NCI-H1436 treated with DMSO at 0.1 percent for 48 hours (cell line): ENCODE measurements at regions not wholly inside any gene's neighbourhood (a gene's known extent, or its start where the extent isn't known, plus 50 kb on each side); places are given as distances from the start of the nearest gene placed in this dataset.
"Not testable (repeated sequence)": the region's sequence is repeated elsewhere in the genome, so short reads cannot be mapped to it uniquely, and the experiment has no call there.

Experiments used
- DNase-seq: peaks from one replicate; lab custom pipeline; 2025; lab: John Stamatoyannopoulos, UW

DNA sequence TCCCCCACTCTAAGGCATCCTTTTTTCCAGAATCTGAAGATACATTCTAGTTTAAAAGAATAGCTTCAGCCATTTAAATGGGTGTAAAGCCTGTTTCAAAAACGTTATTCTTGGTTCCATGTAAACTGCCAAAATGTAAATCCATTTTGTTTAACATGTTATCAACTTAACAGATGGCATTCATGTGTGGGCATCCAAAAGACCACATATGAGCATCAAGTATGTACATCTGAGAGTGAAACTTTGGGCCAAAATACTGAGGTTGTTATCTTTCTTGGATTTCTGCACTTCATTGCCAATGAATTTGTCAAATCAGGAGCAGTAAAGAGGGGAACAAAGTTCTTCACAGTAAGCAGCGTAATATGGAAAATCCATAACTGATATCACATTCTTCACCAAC, 395.4 kb downstream of the ZNF804A start:
- no peak for DNase-seq

DNA sequence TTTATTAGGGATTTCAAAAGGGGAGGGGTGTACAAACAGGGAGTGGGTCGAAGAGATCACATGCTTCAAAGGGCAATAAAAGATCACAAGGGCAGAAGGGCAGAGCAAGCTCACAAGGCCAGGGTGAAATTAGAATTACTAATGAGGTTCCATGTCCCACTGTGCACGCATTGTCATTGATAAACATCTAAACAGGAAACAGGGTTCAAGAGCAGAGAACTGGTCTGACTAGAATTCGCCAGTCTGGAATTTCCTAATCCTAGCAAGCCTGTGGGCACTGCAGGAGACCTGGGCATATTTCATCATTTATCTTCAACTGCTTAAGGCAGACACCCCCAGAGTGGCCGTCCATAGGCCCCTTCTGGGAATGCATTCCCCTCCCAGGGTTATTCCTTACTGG, 408.2 kb downstream of the ZNF804A start:
- DNase-seq, result no peak

DNA sequence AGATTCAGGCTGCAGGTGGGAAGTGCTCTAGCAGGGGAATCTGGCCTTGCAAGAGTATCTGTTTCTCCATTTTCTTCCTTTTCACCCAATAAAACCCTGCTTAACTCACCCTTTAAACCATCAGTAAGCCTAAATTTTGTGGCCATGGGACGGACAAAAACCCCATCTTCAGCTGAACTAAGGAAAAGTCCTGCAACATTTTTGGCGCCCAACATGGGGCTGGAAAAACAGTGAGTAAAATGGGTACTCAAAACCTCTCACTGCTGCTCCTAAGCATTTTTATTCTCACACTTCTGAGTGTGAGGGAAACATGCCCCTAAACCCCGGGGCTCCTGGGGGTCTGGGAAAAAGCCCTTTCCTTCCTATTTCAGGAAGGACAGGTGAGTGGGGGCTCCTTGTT, 414.3 kb downstream of the ZNF804A start:
- no peak for DNase-seq

DNA sequence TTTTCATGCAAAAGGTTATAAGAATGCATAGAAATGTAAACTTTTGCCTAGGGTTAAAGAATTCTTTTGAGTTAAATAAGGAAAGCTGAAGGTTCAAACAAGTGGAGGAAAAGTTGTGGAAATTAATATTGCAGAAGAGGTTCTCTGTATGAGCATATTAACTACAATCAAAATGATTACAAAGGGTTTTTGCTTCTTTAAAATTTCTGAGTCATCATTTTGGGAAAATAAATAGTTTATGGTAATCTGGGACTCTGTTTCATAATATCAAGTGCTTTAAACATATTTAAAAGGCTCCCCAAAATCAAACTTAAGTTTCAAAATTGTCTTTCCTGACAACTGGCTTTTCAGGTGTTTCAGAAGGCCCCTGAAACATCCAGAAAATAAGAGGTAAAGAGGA, 415.7 kb downstream of the ZNF804A start:
- DNase-seq, result no peak

DNA sequence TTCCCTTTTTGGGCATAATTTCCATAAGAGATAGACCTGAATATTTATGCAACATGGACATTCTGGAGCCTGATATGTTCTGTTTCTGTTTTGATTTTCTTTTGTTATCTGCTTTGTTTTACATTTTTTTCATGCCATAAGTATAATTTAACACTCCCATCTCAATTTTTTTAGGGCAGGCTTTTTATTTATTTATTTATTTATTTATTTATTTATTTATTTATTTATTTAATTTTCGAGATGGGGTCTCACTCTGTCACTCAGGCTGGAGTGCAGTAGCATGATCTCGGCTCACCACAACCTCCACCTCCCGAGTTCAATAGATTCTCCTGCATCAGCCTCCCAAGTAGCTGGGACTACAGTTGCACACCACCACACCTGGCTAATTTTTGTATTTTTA, 427.6 kb downstream of the ZNF804A start:
- not testable (repeated sequence) for DNase-seq

DNA sequence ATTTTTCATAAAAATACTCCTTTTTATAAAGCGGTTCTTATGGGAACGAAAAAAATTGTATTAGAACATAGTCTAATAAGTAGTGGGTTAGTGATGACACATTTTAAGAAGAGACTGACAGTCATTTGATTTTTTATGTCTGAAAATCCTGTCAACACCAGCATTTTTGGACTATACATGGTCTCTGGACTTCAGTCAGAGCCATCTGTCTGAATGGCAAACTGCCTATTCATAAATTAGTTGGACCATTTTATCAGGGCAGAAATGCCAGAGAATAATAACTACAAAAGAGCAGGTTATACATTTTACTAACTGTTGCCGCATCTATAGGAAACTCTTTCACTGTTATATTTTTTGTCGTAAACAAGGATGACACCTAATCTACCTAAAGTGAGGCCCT, 437.6 kb downstream of the ZNF804A start:
- no peak for DNase-seq

DNA sequence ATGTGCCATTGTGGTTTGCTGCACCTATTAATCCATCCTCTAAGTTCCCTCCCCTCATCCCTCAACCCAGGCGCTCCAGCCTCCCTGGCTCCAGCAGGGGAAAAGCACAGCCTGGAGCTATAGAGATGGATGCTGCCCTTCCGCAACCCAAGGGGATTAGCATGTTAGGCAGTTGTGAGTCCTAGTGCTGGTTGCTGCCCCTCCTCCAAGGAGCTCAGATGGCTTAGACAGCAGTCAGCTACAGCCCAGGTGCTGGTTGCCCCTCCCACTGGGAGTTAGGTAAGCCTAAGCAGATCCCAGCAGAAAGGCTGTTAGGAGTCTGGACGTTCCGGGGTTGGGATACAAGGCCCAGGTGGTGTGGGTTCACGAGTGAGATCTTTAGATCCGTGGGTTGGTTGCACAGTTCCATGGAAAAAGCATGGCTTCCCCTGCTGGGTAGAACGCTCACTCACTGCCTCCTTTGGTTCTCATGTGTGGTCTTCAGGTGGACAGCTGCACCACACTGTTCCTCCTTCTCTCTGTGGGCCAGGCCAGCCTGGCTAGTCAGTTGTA, 446.1 kb downstream of the ZNF804A start:
- DNase-seq, result no peak

DNA sequence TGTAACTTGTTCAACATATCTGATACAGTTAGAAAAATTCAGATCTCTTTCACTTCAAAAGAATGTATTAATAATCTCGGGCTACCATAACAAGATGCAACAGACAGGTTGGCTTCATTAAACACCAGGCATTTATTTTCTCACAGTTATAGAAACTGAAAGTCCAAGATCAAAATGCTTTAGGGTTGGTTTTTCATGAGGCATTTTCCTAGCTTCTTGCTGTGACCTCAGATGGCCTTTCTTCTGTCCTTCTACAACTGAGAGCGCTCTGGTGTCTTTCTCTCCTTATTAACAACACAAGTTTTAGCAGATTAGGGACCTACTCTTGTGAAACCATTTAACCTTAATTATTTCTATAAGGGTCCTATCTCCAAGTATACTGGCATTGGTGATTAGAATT, 452.5 kb downstream of the ZNF804A start:
- no peak for DNase-seq

DNA sequence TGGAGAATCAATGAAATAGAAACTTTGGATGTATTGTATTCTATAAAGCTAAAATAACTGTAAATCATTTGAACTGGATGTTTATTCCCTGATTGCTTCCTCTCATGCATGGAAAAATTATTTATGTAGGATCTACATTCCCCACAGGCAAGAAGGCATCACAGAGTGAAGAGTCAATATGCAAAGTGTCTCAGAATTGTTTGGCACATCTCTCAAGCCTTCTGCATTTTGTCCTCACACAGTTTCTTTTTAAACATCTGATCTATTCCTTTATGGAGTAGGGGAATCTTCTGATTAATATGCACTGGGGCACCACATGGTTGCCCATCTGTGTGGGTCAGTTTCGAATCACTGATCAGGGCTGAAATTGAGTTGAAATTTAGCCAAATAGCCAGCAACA, 465.4 kb downstream of the ZNF804A start:
- no peak for DNase-seq

DNA sequence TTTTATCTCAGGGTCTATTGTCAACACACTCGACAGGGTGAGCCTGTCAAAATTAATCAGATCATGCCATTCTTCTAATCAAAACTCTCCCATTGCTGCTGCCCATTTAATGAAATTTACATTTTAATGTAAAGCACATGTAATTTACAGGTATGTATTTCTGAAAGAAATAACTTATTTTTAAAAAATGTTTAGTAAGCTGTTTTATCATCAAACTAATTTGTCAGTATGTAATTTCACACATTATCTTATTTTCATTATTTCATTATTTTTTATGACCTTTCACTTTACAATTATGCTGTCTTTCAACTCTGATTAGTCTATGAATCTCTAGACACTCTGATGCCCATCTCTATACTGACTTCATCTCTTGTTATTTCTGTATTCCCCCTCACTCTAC, 467.8 kb downstream of the ZNF804A start:
- no peak for DNase-seq

DNA sequence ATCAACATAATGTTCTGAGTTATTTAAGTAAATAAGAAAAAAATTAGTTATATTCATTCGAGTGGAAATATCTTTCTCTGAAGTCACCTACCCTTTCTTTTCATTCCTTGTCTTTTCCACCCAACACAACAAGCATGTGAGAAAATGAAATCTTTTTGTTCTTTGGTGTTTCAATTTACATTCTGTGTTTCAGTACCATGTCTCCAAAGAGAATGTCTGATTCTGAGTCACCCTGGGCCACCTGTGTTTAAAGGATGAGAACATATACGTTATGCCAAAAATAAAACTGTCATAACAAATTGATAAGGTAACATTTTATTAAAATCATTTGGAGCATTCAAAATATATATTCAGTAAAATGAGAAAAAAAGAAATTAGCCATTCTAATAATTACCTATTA, 470.8 kb downstream of the ZNF804A start:
- no peak for DNase-seq

DNA sequence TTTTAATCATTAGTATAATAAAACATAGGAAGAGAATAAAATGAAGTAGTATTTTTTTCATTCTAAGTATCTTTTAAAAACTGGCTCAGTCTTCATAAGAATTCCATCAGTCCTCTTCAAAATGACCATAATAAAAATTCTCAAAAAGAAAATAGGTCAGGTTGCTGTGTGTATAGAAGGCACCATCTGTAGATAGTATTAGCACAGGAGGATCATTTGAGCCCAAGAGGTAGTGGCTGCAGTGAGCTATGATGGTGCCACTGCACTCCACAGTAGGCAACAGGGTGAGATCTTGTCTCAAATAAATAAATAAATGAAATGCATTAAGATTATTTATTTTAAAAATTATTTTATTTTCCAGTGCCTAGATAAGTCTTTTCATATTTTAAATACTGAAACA, 475.8 kb downstream of the ZNF804A start:
- DNase-seq, result no peak

DNA sequence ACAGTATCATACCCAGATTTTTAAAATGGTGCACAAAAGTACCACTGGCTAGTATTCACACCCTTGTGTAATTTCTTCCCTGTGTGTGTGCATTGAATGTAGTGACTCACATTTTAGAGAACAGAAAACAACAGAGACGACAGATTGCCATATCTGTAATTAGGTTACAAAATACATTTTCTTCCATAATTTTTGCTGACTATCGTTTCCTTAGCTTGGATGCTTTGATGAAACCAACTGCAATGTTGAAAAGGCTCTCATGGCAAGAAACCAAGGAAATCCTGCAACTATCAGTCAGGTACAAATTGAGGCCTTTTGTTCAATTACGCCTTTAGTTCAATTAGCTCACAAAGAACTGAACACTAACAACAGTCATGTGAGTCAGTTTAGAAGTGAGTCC, 484.4 kb downstream of the ZNF804A start:
- no peak for DNase-seq

DNA sequence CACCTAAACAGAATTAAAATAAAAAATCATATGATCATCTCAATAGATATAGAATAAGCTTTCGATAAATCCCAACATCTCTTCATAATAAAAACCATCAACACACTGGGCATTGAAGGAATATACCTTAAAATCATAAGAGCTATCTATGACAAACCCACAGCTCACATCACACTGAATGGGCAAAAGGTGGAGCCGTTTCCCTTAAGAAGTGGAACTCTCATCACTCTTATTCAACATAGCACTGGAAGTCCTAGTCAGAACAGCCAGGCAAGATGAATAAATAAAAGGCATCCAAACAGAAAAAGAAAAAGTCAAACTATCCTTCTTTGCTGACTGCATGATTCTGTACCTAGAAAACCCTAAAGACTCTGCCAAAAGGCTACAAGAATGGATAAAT, 510.3 kb downstream of the ZNF804A start:
- DNase-seq, result no peak

DNA sequence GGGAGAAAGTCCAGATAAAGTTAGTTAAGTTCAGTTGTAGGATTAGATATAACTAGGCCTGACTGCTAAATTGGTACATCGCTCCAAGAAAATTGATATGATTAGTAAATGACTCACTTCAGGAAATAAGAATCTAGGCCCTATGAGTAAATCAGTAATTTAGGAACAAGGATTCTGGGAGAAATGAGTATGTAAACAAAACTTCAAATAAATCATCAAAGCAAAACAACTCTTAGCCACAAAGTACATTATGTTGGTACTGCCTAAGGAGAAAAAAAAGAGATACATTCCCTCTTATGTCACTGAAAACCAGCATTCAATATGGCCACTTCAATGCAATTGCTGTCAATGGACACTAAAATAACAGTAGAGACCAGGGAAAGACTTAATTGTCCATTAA, 529.1 kb downstream of the ZNF804A start:
- DNase-seq, result no peak

DNA sequence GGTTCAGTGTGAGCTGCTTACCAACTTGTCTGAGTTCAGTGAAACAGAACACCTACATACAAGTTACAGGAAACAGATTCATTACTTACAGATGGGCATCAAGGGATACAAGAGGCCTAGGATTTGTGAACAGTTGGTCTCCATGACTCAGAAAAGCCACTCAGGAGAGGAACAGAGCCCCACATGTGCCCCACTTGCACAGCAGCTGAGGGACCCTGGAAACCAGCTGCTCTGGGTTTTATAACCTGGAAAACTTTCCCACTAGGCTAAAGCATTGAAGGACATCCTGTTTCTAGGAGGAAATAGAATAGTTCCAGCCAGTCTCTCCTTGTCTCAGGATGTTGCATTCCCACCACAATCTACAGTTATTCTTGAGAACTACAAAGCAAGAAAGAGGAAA, 530.0 kb downstream of the ZNF804A start:
- DNase-seq, result no peak

DNA sequence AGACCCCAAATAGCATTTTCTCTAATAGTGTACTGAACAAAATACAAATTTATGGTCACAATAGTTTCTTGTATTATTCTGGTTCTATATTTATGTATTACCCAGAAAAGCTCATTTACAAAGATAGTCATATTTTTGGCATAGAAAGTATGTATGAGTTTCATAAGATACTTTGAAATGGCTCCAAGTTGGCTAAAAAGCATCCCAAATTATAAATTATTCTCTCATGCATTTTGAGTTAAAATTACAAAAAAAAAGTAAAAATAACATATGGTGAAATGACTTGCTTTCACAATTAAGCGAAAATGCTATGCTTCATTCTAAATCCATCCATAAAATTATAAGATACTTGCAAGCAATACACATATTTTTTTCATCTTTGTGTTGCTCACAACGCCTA, 530.7 kb downstream of the ZNF804A start:
- no peak for DNase-seq

DNA sequence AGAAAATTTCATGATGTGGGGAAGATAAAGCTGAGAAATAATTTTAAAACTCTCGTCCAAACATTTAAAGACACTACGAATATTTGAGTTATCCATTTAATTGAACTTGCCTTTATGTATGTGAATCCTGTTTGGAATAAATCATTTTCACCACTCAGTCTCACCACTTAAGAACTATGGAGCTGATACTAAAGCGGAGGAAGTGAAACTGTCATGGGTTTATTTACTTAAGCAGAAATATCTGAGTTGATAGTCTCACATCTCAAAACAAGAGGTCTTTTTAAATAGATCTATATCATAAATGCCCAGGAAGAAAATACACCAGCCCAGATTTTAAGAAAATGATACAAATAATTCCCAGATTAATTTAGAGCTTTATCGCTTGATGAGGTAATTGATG, 532.4 kb downstream of the ZNF804A start:
- DNase-seq, result no peak

DNA sequence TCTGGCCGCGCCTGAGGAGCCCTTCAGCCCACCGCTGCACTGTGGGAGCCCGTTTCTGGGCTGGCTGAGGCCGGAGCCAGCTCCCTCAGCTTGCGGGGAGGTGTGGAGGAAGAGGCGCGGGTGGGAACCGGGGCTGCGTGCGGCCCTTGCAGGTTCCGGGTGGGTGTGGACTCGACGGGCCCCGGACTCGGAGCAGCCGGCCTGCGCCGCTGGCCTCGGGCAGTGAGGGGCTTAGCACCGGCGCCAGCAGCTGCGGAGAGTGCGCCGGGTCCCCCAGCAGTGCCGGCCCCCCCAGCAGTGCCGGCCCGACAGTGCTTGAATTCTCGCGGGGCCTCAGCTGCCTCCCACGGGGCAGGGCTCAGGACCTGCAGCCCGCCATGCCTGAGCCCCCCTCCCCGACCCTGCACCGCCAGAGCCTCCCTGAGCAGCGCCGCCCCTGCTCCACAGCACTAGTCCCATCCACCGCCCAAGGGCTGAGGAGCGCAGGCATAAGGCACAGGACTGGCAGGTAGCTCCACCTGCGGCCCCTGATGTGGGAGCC, 534.2 kb downstream of the ZNF804A start:
- no peak for DNase-seq

DNA sequence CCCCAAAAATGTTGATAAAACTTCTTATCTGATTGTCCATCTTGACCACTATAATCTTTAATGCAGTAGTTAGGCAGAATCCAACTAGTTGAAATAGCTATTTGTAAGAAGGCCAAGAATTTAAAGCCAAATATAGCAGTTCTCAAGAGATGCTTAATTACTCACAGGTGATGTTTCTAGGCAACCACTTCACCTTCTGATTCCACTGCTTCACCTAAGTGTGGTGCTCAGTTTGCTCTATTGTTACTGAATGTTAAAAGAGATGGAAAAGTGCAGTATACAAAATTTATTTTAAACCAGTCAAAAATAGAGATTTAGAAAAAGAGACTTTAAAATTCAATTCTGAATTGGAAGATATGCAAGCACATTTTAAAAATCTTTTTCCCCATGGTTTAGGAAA, 539.4 kb downstream of the ZNF804A start:
- DNase-seq, result no peak

DNA sequence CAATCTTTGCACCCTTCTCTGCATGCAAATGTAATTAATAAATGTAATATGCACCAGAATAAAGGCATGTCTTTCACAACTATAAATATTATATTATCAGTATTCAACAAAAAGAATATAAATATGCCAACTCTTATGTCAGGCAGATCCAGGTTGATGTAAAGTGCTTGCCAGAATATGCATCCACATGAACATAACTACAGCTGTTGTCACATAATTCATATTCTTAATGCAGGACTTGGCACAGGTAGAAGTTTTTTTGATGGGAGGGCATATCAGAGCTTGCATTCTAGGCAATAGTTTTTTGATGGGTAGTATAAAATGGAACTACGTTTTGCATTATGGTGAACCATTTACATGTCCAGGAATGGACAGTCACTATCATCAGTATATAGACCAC, 544.3 kb downstream of the ZNF804A start:
- no peak for DNase-seq

DNA sequence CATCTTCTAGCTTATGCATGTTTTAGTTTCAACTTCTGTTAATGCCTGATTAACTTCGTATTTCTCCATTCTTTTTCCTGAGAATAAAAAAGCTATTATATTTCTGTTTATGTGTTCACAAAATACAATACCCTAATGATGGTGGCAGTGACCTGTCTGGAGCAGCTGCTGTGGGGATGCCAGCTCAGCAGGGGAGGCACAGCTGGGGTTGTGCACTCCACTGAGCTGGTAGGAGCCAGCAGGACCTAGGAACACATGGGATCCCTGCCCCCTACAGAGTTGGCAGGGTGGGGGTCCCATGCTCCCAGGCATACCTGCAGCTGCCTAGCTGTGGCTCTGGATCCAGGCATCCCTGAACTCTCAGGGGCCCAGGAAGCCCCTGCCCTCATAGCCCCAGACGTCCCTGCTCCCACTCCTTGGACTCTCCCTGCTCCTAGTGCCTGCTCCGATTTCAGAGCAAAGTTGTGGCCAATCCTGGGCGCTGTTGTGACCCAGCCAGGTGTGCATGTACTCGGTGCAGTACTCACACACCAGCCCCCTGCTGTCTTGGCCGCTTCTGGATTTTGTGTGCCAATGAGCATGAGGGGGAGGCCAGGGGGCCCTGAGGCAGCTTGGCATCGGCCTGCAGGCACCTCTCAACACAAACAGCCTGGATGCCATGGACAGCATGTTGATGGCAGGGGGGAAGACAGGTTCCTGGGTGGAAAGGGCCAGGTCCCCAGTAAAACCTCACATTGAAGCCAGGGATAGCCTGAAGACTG, 546.0 kb downstream of the ZNF804A start:
- no peak for DNase-seq

DNA sequence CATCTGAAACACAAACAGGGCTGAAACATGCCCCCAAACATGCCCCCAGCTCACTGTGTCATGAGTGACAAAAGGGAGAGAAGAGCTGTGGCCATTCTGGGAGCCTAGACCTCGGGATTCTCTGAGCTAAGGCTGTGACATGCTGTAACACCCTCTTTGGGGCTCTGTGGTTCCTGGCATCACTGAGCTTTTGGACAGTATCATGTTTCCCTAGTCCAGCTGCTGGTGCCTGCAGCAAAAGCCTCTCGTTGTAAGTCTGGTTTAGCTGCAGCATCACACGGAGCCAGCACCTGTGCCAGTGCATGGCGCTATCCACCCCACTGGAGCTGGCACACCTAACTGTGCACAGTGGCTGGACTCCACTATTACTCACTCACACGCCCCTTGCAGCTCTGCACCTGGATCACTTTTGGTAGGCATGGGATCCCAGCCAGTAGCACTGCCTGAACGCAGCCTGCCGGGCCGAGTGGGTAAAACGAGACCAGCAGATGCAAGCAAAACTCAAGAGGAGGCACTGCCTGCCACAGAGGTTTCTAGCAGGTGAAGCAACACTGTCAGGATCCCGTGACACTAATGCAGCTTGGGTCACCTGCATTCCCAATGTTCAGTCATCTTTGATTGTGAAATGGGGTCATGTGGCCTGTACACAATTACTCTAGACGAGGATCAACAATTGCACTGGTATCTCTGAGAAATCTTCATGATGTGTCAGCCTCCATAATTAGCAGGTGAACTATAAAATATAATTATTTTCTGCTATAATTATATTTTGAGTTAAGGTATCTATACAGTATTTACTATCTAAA, 547.2 kb downstream of the ZNF804A start:
- DNase-seq, result no peak
